Fibroblast of villous mesenchyme (primary cell): ENCODE measurements at regions not wholly inside any gene's neighbourhood (a gene's known extent, or its start where the extent isn't known, plus 50 kb on each side); places are given as distances from the start of the nearest gene placed in this dataset.
A peak's percentile ranks its signal among the peaks of the same experiment; 100 is the strongest.

Experiments
- DNase-seq: peaks from one replicate; pipeline ENCODE4 v3.0.0-alpha.2; 2010; ENCODE audit warnings: low read depth
- H3K4me3 ChIP-seq: 2 replicates; pipeline ENCODE4 v1.5.1; 2011; ENCODE audit warnings: low read depth, mild to moderate bottlenecking, low read length
- TF ChIP-seq, protein P1 (sequence below): IDR thresholded peaks from 2 replicates; pipeline ENCODE4 v1.5.1; 2012; ENCODE audit warnings: low read depth, mild to moderate bottlenecking, low read length; ENCODE audit not compliant: insufficient read depth

DNA sequence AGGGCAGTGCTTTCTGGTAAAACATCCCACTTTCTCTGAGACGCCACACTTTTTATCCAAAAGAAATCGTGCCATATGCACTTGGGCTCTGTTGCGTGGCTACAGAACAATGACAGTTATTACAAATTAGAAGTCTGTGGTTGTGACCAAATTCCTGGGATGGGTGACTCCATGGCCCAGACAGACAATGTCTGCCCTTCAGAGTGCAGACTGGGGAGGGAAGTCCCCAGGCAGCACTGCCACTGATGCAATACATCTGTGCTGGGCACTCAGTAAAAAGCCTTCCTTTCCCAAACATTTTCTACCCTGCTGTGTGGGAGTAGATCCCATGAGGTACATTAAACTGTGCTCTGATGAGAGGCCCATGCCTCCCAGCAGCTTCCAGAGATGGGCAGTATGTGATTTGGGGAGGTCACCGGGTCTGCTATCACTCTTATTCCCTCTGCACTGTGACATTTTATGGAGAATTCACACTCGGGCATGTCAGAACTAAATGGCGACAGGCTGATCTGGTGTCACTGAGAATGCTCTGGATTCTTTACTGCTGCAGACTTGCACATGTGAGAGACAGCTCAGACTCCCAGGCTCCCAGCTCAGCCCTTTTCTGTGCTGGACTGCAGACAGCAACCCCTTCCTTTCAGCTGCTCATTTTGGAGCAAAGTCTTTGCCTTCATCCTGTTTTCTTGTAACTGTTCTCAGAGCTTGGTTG lies 243.5 kb upstream of the ZNF32 start:
- DNase-seq: peak; percentile 42
- TF ChIP-seq, protein P1, sequence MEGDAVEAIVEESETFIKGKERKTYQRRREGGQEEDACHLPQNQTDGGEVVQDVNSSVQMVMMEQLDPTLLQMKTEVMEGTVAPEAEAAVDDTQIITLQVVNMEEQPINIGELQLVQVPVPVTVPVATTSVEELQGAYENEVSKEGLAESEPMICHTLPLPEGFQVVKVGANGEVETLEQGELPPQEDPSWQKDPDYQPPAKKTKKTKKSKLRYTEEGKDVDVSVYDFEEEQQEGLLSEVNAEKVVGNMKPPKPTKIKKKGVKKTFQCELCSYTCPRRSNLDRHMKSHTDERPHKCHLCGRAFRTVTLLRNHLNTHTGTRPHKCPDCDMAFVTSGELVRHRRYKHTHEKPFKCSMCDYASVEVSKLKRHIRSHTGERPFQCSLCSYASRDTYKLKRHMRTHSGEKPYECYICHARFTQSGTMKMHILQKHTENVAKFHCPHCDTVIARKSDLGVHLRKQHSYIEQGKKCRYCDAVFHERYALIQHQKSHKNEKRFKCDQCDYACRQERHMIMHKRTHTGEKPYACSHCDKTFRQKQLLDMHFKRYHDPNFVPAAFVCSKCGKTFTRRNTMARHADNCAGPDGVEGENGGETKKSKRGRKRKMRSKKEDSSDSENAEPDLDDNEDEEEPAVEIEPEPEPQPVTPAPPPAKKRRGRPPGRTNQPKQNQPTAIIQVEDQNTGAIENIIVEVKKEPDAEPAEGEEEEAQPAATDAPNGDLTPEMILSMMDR: no peak
- no peak overlapping the region for H3K4me3 ChIP-seq

DNA sequence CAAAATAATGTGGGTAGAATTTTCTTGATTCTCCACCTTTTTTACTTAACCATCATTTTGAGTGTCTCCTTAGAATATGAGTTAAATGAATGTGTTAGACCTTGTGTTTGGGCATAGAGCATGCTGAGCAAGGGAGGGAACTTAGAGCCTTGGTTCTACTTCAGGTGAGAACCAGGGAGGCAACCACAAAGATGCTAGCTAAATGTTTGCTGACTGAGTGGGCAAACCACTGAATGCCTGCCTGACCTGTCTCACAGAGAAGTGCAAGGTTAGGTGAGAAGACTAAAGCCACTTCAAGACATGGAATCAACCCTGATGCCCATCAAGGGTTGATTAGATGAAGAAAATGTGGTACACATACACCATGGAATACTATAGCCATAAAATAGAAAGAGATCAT lies 242.6 kb upstream of the ZNF32 start:
- H3K4me3 ChIP-seq: no peak overlapping the region
- no peak for DNase-seq
- TF ChIP-seq, protein P1: no peak

- peak; percentile 36 for DNase-seq
- no peak overlapping the region for H3K4me3 ChIP-seq
- TF ChIP-seq, protein P1: no peak
Observed at GRCh38 chr10:43890124-43890523, 241.4 kb upstream of the ZNF32 start.

- no peak overlapping the region for H3K4me3 ChIP-seq
- peak; percentile 95 for DNase-seq
- TF ChIP-seq, protein P1: no peak
Observed at GRCh38 chr10:43888586-43888985, 239.9 kb upstream of the ZNF32 start.

DNA sequence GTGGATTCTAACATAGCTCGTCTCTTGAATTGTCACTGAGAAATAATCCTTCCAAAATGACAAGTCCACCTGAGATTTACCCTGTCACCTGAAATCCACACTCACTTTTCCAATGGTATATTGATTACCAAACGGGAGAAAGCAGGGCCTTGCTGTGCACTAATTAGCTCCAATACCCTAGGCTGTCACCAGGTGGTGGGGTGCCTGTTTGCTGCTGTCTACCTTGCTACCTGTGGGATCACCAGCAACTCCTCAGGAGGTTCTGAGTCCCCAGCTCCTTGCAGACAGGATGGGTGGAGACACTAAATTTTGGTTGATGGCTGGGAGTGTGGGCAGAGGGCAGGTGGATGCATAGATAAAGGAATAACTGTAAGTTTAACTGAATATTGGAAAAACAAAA lies 237.2 kb upstream of the ZNF32 start:
- no peak for DNase-seq
- no peak overlapping the region for H3K4me3 ChIP-seq
- TF ChIP-seq, protein P1: no peak

GRCh38 chr10:43885252-43885651 lies 236.6 kb upstream of the ZNF32 start:
- no peak overlapping the region for H3K4me3 ChIP-seq
- no peak for DNase-seq
- TF ChIP-seq, protein P1: no peak
